HG02885 (cell line): ENCODE measurements at regions not wholly inside any gene's neighbourhood (a gene's known extent, or its start where the extent isn't known, plus 50 kb on each side); places are given as distances from the start of the nearest gene placed in this dataset.

ENCODE experiments used
- ATAC-seq: cut with Tn5 transposase; IDR thresholded peaks from one replicate; pipeline ENCODE4 v1.9.1; 2021; ENCODE audit warnings: mild to moderate bottlenecking; ENCODE audit not compliant: unreplicated experiment, poor library complexity

GRCh38 chr21:15149600-15150224, 84.9 kb upstream of the NRIP1 start:
- no peak for ATAC-seq

- no peak for ATAC-seq
These were observed 86.7 kb upstream of the NRIP1 start for GRCh38 chr21:15151385-15152103.

- ATAC-seq: no peak
These were observed 87.8 kb upstream of the NRIP1 start for GRCh38 chr21:15152591-15152990.

- ATAC-seq: peak; percentile 88
These were observed 94.7 kb upstream of the NRIP1 start for GRCh38 chr21:15159382-15160020.

DNA sequence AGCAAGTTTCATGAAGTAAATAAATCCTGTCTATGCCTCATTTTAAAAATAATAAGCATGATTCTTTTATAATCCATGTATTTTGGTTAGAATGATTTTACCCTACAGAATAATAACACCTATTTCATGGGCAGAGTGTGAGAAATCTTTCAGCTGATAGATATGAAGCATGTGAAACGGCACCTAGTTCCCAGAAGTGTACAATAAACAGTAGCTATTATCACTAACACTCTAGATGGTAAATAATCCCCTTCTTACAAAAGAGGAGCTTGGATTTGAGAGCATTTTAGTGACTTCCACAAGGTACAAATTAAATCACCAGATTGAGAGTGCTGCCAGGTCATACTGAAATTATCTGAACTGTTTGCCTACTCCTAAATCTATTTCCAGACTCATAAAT, 95.3 kb upstream of the NRIP1 start:
- no peak for ATAC-seq

DNA sequence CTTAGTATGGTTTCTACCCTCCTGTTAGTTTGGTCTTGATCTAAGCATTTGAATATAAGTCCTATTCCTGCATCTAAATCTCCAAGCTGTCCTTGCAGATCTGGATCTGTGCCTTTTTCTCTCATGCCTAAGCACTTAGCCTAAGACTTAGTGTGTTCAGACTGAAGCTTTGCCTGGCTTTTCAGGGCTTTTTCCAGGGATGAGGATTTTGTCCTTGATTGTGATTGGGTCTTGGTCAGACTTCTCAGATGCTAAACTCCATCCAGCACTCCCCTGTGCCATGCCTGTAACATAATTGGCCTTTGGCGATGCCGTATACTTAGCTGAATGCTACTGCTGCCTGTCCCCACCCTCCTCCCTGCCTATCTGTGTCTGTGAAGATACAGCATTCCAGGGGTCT, 98.1 kb upstream of the NRIP1 start:
- no peak for ATAC-seq

DNA sequence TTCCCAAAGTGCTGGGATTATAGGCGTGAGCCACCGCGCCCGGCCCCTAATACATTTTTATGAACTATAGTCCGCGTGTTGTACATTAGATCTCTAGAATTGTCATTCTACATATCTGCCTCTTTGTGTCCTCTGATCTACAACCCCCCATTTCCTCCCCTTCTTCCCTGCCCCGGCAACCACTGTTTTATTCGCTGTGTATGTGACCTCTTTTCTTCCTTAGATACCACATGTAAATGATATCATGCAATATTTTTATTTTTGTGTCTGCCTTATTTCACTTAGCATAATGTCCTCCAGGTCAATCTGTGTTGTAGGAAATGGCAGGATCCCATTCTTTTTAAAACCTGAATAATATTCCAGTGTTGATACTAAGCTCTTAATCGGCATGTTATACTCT, 99.5 kb upstream of the NRIP1 start:
- ATAC-seq: no peak

- no peak for ATAC-seq
These were observed 100.0 kb upstream of the NRIP1 start for GRCh38 chr21:15164678-15165303.

DNA sequence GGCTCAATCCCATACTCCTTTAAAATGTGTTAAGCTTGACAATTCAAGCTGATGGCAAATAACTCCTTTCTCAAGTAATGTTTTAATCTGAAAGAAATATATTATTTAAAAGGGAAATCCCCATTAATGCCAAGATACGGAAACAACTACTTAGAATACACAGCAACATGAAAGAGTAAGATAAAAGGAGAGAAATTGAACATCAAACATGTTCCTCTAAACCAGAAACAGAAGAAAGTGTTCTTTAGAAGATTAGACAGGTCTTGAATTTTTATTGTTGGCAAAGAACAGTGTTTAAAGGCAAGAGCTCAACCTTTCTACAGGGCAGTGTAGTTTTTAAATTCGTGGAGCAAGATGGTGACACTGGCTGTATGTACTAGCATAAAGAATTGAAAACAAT, 105.8 kb upstream of the NRIP1 start:
- ATAC-seq: no peak

DNA sequence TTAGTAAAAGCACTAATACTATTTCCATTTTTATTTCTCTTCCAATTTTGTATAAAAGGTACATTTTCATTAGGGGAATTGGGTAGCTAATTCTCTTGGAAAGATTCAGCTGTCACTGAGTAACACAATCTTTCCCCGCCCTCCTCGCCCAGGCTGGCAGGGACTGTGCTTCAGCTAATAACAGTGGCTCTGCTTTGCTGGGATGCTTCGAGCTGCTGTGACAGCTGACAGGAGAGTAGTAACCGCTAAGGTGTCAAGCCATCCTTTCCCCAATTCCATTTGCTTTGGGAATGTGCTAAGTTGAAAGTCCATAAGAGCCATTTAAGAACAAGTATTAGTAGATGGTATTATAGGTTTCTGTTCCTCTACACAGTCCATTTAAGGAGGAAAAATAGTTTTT, 106.7 kb upstream of the NRIP1 start:
- ATAC-seq: no peak

GRCh38 chr21:15172963-15173362, 108.2 kb upstream of the NRIP1 start:
- no peak for ATAC-seq

DNA sequence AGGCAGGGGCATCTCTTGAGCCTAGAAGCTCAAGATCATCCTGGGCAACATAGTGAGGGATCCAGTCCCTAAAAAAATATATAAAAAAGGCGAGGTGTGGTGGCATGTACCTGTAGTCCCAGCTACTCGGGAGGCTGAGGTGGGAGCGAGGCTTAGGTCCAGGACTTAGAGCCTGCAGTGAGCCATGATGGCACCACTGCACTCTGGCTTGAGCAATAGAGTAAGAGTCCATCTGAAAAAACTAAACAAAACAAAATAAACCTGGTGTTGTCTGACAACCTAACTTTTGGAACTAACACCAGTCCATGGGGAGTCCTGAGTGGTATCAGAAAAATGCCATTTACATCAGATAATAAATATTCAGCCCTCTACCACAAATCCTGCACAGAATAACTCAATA, 110.1 kb upstream of the NRIP1 start:
- no peak for ATAC-seq

GRCh38 chr21:15182731-15183130, 117.9 kb upstream of the NRIP1 start:
- no peak for ATAC-seq

- no peak for ATAC-seq
These were observed 119.0 kb upstream of the NRIP1 start for GRCh38 chr21:15183813-15184257.

- no peak for ATAC-seq
These were observed 125.6 kb upstream of the NRIP1 start for GRCh38 chr21:15190412-15190811.

- no peak for ATAC-seq
These were observed 126.0 kb upstream of the NRIP1 start for GRCh38 chr21:15190837-15191236.

DNA sequence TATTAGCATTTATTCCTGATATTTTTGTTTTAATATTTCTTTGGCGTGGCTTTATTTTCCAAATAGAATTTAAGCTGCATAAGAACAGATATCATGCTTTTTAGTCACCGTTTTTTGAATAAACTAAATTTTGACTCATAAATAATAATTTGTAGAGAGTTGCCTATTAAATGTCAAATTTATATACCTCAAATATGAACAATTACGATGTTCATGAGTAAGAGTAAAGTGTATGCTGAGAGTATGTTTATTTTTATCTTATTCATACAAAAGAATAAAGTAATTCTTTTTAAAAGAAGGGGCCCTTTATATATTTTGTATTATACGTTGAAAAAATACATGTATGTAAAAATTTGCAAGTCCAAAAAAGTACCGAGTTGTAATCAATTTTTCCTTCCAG, 126.5 kb upstream of the NRIP1 start:
- ATAC-seq: no peak

GRCh38 chr21:15192243-15192642, 127.4 kb upstream of the NRIP1 start:
- ATAC-seq: no peak

- ATAC-seq: no peak
These were observed 129.1 kb upstream of the NRIP1 start for GRCh38 chr21:15193937-15194336.

DNA sequence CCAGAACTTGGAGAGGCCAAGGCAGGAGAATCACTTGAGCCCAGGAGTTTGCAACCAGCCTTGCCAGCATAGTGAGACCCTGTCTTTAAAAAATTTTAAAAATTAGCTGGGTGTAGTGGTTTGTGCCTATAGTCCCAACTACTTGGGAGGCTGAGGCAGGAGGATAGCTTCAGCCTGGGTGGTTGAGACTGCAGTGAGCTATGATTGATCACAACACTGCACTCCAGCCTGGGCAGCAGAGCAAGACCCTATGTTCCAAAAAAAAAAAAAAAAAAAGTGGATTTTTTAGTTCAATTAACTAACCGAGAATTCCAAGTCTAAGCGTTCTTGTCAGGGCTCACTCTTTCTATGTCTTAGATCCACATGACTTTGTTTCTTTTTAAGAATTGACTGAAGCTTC, 130.3 kb upstream of the NRIP1 start:
- no peak for ATAC-seq

DNA sequence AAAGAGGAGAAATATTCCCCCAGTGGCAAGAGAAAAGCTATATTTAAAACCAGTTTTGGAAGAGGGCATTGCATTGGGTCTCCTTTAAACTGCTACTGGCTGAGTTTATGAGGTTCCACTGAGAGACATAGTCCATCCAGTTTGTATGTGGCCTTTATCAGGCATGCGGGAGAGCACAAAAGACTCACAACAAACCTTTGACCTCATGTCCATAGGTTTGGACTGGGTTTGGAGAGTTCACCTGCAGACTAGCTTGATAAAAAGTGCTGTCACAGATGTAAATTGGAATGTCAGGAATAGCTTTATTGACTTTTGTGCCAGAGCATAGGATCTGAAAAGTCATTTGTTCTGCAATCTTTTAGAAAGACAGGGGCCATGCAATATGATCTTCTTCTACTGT, 131.0 kb upstream of the NRIP1 start:
- no peak for ATAC-seq
